ENCODE measurements at regions not wholly inside any gene's neighbourhood (a gene's known extent, or its start where the extent isn't known, plus 50 kb on each side); places are given as distances from the start of the nearest gene placed in this dataset.
A peak's percentile ranks its signal among the peaks of the same experiment; 100 is the strongest.

DNA sequence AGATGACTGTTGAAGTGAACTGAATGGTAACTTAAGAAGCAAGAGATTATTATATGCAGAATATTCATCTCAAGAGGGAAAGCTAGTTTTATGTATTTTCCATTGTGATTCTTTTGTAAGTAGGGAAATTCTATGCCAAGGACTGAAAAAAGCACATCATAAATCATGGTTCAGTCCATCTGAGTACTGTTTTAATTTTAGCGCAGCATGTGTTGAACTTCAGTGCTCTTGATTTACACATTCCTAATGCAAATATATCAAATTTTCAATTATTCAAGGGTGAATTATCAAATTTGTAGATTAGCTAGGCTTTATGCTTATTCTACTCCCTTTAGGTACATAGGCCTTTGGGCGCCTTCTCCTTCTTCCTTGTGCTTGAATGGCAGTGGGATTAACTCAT lies 50.3 kb upstream of the TCF12 start:
- DNase-seq, result no peak

GRCh38 chr15:56866803-56867202 lies 51.6 kb upstream of the TCF12 start:
- no peak for DNase-seq

DNA sequence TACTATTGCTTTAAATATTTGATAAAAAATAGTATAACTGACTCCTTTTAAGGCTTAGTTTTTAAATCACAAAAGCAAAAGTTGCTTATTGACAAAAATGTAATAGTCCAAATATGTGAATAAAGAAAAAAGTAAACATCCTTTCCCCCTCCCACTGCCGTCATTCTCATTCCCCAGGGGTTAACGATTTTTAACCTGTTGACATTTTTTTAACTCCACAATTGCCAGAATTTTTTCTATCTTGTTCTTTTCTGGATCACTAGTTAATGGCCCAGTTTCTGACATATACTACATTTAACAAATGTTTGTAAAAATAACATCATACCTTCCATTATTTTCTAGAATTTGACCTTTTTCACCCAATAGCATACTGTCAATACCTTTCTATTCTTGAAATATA lies 60.6 kb upstream of the TCF12 start:
- no peak for DNase-seq

DNA sequence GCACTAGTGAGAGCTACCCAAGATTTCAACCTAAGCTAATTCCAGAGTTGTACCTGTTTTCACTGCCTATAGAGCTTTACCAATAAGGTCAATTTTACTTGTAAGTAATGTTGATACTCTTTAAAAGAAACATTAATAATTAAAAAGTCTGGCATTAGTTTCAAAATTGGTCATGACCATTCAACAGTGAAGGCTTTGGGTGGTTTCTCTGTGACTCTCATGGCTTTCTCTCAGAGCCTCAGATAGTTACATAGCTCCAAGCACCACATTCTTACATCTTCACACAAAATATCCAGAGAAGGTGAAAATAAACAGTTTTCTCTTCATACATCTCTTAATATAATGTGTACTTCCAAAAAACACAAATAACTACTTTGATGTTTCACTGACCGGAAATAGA lies 61.5 kb upstream of the TCF12 start:
- no peak for DNase-seq

DNA sequence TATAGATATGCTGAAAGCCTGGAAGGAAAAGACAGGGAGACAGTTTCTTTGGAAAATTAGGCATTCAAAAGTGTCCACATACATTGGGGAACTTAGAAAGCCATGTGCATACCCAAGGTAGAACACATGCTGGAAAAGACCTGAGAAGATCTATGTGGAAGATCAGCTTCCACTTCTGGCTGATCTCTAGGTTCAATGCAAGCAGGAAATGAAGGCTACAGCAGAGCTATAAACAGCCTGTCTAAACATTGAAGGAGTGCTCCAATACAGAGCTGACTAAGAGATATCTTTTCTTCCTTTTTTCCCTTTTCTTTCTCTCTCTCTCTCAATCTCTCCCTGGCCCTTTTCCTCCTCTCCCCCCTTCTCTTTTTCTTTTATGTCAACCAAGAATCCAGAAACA lies 73.6 kb upstream of the TCF12 start:
- no peak for DNase-seq

GRCh38 chr15:56844471-56844870 lies 74.0 kb upstream of the TCF12 start:
- DNase-seq, result no peak

GRCh38 chr15:56839641-56840040 lies 78.8 kb upstream of the TCF12 start:
- no peak for DNase-seq

- no peak for DNase-seq
Measured at GRCh38 chr15:56839099-56839498, 79.3 kb upstream of the TCF12 start.

GRCh38 chr15:56838085-56838484 lies 80.4 kb upstream of the TCF12 start:
- no peak for DNase-seq

DNA sequence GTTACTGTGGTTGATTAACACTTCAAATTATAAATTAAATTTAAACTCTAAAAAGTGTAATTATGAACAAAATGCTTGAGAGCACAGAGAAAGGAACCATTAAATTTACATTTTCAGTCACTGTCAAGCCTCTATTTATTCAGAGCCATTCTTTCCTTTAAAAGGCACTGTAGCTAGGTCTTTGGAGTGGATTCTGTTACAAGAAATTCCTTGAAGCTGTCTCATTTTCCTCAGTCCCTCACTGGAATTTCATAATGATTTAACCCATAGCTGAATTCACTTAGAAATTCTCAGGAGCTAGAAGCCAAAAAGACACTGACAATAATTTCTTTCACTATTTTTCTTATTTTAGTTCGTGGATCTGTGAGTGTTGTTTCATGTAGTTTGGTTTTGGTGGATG lies 81.2 kb upstream of the TCF12 start:
- no peak for DNase-seq

- DNase-seq, result no peak
Measured at GRCh38 chr15:56835718-56836171, 82.7 kb upstream of the TCF12 start.

GRCh38 chr15:56832125-56832524 lies 86.3 kb upstream of the TCF12 start:
- peak; percentile 29 to 31 for DNase-seq

- no peak for DNase-seq
Measured at GRCh38 chr15:56831467-56832005, 86.9 kb upstream of the TCF12 start.

GRCh38 chr15:56824175-56824574 lies 90.9 kb upstream of the ZNF280D start:
- DNase-seq, result peak in 1 of 2 donors; percentile 36

- peak in 1 of 2 donors; percentile 15 for DNase-seq
Measured at GRCh38 chr15:56821721-56822425, 88.6 kb upstream of the ZNF280D start.

DNA sequence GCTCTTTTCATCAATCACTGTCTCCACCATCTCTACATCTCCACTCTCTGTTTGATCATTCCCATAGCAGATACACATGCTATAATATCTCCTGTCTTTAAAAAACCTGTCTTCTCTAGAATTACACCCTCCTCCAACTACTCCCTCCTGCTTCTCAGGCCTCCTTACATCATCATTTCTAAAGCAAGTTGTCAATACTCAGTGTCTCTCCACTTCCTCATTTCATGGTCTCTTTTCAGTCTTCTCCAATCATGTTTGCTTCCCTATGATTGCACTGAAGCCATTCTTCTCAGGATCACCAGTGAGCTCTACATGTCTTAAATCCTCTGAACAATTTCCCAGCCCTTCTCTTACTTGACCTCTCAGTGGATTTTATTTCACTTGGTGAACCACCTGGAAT lies 87.0 kb upstream of the ZNF280D start:
- DNase-seq, result no peak

DNA sequence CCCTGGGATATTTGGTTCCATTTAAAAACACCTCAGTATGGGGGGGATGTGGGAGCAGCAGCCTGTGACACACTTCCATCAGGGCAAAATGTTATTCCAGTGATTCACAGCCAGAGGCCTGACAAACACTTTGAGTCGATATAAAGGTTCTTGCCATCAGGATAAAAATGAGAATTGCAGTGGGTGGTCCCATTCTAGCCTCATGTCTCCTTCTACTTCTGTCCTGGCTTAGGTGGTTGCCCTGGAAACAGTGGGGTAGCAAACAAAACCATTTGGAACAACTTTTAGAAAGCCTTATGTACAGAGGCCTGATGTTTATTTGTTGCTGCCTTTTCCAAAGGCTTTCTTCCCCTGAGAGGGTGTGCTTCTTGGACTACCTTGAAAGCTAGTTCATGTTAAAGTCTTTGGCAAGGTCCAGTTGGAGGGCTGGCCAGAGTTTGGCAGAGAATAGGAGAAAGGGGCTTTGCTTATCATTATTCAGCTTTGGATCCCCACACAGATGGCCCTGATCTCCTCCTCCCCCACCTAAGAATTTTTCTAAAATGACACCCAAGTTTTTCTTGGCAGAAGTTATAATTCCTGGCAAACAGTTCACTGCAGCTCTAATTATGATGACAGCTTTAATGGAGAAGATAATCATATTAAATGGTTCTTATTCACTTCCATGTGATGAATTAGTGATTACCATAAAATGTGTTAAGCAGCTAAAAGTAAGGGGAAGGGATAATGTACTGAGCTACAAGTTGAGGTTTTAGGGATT lies 84.2 kb upstream of the ZNF280D start:
- DNase-seq, result peak; percentile 47 to 66

DNA sequence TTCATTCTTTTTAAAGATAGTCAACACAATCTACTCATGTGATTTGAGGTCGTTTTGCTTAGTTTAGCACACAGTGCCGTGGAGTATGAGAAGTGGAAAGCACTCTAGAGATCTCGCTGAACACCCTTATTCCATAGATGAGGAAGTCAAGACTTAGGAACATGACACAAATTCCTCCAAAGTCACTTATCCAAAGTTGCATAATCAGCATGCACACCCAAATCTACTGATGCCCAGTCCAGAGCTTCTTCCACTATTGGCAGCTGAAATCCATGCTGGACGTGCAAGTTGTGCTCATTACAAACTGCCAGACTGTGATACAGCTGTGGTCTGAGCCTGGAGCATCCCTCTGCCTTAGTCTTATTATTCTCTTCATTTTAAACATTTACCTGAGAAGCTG lies 83.5 kb upstream of the ZNF280D start:
- DNase-seq, result no peak

DNA sequence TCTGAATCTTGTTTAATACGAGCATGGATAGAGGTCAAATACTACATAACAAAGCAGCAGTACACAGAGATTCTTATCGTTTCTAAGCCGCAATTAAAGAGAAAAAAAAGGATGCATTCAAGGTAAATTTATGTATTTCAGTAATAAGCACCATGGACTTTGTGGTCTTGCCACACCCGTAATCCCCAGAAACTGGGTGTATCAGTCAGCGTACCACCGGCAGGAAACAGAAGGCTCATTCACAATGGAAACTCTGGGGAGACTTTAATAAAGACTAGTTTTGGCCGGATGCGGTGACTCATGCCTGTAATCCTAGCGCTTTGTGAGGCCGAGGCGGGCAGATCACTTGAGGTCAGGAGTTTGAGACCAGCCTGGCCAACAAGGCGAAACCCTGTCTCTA lies 81.9 kb upstream of the ZNF280D start:
- DNase-seq, result no peak

DNA sequence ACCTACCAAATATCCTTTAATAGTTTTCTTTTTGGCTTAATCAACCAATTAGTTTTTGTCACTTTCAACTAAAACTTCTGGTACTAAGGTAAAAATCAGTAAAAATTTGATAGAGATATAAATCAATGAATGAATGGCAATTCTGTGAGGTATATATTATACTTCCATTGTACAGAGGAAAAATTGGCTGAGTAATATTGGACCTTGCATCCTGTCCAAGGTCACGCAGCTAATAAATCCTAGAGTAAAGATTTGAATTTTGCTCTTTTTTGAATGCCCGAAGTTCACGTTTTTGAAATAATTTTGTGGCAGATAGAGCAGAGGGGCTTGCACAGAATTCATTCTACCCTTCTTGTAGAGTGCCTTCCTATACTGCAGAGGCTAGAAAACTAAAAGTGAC lies 81.1 kb upstream of the ZNF280D start:
- DNase-seq, result no peak

DNA sequence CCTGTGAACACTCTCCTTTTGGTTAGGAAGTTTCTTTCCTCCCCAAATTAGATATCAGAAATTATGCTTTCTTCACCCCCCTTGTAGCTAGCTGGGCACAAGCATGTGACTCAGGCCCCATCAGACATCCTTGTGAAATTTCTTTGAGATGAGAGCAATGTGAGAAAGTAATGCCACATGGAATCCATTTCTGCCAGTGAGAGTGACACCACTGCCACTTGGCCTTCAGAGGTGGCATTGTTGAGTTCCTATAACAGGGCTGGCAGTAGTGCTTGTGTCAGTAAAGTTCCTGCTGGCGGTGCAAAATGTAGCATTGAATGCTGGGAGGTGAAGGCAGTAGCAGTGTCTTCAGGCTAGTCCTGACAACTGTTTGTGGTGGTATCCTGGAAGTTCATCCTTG lies 80.7 kb upstream of the ZNF280D start:
- DNase-seq, result no peak

- DNase-seq, result no peak
Measured at GRCh38 chr15:56812961-56813360, 79.7 kb upstream of the ZNF280D start.

GRCh38 chr15:56812221-56812620 lies 78.9 kb upstream of the ZNF280D start:
- DNase-seq, result no peak

Data from right lung (tissue), 2 donors.